GM19023 (cell line): ENCODE measurements at regions not wholly inside any gene's neighbourhood (a gene's known extent, or its start where the extent isn't known, plus 50 kb on each side); places are given as distances from the start of the nearest gene placed in this dataset.
"Not testable (repeated sequence)": the region's sequence is repeated elsewhere in the genome, so short reads cannot be mapped to it uniquely, and the experiment has no call there.

Experiments used
- ATAC-seq: cut with Tn5 transposase; IDR thresholded peaks from one replicate; pipeline ENCODE4 v1.9.1; 2021; ENCODE audit warnings: mild to moderate bottlenecking, moderate library complexity; ENCODE audit not compliant: unreplicated experiment

DNA sequence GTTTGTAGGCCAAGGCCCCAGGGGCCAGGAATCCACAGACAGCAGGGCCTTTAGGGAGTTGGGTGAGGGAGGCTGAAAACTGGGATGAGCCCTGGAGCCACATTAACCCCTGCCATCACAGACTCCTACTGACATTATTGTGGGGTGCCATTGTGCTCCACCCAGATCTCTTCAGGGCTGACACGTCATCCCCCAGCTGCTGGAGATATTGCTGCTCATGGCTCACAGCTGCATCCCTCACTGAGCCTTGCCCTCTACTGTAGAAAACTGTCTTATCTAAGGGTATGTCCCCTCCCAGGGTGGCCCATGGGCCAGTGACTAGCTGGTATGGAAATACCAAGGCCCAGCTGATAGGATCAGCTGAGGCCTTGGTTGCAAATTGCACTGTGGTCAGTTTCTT, 87.3 kb upstream of the PRR23C start:
- ATAC-seq, result no peak

DNA sequence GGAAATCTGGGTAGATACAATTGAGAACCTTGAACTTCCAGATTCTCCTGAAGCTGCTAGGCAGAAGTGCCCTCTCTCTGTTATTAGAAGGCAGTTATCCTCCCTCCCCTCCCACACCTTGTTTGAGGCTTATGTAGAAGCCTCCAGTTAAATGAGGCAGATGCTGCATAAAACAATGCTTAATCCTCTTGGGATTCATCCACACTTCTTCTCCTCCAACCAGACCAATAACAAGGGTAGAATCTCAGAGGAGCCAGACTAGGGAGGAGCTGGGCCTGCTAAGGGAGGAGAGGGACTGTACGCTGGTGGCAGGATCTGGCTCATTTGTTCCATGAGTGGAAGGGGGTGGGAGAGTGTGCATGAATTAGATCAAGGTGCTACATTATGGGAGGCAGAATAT, 88.3 kb upstream of the PRR23C start:
- no peak for ATAC-seq

DNA sequence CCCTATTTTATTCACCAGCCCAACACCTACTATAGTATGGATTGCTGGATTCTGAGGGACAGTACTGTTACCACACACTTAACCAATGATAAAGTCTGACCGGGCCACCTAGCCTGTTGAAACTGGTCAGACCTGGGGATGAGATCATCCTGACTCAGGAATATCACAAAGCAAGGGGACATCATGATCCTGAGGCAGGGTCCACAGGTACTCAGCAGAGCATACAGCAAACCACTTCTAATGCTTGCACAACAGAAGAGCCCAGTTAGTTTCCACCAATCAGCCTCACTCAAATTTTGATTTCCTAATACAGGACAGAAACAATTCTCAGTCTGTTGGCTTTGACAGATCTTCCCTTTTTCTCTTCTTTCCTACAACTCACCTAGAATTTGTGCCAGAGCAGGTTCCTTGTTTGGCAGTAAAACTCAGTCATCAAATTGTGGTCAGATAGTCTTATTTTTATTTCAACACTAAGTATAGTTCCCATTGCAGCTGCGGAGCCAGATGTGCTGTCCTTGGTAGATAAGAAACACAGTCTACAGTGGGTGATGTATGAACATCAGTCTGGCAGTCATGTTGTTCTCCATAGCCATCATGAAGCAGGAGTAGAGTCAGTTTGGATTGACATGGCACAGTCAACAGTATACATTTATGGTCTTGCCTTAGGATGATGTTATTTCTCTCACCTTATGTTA, 90.1 kb upstream of the PRR23C start:
- no peak for ATAC-seq

DNA sequence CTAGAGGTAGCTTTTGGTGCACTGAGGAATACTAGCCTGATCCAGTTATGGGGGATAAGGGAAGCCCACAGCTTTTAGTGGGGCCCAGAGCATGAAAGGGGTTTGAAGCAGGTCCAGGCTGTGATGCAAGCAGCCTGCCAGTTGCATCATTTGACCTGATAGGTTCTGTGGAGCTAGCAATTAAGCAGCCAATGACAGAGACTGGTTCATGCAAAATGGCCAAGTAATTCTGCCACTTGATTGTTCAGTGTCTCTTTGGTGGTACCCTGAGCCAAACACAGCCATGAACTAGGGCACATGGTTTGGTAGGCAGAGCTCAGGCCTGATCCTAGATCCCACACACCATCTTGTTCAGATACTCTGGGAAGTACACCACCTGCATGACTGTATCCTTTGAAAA, 91.0 kb upstream of the PRR23C start:
- no peak for ATAC-seq

DNA sequence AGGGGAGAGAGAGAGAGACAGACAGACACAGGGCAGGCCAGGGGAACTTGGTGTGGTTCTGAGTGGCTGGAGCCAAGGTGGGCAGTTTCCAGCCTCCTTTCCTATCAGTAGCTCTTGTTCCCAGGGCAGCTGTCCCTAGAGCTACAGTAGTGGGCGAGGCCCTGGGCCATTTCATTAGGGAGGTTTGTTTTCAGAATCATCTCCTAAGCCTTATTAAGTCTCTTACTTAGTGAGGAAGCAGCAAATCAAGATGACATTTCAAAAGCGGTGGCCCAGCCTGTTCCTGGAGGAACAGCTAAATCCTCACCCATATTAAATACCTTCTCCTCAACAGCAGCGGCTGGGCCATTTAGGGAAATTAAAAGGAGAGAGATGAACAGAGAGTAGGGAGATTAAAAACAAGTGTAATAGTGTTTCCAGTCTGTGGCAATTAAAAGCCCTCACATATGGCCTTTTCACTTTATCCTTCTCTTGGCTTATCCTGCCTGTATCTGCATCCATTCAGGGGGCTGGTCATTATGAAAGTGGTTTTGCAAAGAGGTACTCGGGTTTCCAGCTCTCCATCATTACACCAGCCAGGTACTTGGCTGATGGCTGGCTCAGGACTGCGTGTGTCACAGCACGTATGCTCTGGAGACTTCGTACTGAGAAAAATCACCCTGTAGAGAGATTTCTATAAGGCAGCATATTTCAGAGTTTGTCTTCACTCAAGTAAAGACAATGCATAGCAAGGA, 91.9 kb upstream of the PRR23C start:
- ATAC-seq, result no peak

DNA sequence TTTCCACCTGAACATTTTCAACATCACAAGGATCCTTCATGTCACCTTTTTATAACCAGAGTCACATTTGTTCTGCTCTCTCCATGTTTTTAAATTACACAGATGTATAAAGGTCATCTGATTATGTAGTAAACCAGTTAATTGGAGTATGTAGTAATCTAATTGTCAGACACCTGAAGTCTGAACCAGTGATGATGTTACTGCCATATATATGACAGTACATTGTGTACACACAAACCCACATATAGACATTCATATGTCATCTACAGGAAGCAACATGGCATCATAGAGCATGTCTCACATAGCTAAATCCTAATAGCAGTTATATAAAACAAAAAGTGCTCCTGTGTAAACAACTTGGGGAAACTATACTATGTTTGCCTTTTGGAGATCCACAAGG, 95.9 kb upstream of the PRR23C start:
- ATAC-seq, result no peak

DNA sequence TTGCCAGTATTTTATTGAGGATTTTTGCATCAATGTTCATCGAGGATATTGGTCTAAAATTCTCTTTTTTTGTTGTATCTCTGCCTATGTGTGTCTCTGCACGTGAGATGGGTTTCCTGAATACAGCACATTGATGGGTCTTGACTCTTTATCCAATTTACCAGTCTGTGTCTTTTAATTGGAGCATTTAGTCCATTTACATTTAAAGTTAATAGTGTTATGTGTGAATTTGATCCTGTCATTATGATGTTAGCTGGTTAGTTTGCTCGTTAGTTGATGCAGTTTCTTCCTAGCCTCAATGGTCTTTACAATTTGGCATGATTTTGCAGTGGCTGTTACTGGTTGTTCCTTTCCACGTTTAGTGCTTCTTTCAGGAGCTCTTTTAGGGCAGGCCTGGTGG, 101.3 kb upstream of the PRR23C start:
- ATAC-seq, result not testable (repeated sequence)

DNA sequence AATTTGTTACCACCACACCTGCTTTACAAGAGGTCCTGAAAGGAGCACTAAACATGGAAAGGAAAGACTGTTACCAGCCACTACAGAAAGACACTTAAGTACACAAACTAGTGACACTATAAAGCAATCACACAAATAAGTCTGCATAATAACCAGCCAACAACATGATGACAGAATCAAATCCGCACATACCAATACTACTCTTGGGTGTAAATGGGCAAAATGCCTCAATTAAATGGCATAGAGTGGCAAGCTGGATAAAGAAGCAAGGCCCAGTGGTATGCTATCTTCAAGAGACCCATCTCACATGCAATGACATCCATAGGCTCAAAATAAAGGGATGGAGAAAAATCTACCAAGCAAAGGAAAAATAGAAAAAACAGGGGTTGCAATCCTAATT, 106.8 kb upstream of the PRR23C start:
- no peak for ATAC-seq

DNA sequence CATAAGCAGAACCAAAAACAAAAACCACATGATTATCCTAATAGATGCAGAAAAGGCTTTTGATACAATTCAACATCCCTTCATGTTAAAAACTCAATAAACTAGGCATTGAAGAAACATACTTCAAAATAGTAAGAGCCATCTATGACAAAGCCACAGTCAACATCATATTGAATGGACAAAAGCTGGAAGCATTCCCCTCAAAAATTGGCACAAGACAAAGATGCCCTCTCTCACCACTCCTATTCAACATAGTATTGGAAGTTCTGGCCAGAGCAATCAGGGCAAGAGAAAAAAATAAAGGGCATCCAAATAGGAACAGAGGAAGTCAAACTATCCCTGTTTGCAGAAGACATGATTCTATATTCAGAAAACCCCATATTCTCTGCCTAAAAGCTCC, 108.7 kb upstream of the PRR23C start:
- ATAC-seq, result not testable (repeated sequence)

DNA sequence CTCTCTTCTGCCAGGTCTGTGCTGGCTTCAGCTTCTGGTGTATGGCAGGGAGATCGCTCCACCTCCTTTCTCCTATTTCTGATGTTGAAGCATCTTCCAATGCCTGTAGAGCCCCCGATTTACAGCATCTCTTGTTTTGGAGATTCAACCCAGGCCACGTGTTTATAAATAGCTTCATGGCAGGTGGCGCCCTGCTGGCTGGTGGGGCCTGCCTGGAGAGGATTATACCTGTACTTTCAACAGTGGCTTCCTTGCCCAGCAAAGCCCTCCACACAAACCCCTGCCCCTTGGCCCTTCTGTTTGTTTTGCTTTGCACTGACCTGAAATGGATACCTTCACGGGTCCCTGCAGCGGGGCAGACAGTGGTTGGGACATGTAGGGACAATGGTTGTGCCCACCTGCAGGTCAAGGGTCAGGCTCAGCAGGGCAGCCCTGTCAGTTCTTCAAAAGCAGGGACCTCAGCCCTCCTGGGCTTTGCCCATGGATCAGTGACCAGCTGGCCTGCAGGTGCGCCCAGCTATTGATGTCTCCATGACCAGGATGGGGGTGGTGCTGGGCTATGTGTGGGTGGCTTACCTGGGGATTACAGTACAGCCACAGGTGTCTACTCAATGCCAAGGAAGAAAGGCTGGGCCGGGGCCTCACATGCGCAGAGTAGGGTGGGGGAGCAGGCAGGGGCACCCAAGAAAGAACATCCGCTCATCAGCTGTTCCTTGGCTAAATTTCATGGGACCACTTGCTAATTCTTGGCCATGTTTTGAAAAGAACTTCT, 112.7 kb upstream of the PRR23C start:
- ATAC-seq, result no peak

DNA sequence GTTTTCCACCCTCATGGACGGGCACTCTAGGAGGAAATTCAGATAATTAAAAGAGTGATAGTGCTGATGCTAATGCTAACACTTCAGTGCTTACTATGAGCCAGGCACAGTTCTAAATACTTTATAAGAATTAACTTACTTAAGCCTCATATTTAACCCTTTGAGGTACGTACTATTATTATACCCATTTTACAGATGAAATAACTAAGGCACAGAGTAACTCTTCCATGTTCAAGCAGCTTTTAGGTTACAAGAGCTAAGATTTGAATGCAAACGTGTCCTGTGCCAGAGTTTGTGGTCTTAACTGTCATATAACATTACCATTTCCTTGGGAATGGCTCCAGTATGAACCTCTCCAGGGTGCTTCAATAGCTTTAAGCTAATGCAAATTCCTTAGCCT, 114.7 kb upstream of the PRR23C start:
- ATAC-seq, result no peak

DNA sequence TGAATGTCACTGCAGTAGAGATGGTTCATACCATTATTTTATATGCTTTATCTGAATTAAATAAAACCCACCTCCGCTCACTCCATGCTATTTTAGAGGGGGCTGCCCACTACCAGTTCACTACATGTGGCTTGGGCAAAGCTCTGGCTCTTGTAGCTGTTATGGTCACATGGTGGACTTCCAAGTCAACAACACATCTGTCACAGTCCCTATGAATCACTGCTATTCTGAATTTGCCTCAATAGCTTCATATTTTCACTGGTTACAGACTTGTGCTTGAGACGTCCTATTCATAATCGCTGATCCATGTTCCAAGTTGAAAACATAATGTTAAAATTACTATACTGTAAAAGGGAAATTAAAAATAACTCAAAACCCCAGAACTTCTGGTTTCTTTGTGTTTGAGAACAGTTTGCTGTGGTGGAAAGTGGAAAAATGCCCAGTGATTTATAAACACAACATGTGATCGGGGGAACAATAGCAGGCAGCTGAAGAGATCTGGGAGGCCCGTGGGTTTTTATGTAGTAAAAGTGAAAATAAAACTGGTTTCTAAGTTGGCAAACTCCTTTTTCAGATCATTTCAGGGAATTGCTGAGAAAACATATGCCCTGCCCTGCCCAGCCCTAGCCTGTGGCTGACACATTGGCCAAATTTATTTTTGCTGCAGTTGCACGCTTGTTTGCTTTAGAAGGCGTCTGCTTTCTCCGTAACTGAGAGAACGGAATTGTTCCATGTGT, 128.8 kb upstream of the PRR23C start:
- no peak for ATAC-seq

DNA sequence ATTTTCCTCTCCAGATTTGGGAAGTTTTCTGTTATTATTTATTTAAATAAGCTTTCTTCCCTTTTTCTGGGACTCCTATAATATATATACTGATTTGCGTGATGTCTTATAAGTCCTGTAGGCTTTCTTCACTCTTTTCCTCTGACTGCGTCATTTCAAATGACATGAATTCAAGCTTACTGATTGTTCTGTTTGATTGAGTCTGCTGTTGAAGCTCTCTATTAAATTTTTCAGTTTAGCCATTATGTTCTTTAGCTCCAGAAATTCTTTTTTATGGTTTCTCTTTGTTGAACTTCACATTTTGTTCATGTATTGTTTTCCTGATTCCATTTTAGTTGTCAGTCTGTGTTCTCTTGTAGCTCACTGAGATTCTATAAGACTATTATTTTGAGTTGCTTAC, 135.8 kb upstream of the PRR23C start:
- no peak for ATAC-seq

DNA sequence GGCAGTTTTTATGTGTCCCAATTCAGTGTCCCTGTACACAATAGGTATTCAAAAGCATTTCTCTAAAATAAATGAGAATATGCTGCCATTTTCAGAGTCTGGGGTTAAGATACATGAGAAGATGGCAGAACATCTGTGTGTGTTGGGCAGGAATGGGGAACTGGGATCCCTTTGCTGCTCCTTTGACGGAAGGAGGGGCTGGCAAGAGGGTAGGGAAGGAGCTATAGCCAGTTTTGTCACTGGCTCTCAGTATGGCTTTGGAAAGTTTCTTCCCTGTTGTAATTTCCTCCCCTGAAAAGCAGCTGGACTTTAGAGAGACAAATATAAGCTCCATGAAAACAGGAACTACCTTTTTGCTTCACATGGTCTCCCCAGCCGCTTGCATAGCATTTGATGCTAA, 137.5 kb upstream of the PRR23C start:
- no peak for ATAC-seq

DNA sequence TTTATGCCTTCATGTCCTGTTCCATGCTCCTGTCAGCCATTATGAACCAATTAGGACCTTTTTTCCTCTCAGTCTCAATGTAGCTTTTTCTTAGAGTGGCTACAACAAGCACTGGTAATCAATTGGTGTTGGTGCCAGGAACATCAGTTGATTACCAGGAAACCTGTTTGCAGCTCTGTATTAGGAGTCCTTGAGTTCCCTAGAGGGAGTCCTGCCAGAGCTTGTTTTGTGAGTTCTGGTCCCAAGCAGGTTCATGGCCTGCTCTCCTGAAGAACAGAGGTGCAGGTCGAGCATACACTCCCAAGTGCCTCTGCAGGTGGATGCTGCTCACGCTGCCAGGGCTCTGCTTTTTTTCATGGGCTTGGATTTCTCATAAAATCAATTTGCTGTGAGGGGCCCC, 137.9 kb upstream of the PRR23C start:
- ATAC-seq, result no peak

DNA sequence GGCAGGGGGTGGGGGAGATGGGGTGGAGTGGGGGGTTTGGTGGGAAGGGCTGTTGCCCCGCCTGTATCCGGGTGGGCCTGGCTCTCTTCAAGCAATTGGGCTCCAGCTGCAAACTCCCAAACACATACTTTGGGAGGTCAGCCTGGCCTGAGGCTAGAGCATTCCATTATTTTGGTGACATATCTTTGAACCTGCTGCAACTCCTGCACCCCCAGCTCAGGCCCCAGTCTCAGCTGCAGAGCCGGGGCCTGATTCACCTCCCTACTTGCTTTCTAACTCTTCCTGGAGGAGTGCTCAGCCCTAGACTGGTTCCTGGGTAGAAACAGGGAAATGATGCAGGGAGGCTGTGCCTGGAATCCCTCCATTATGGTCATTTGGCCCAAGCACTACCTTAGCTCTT, 140.8 kb upstream of the PRR23C start:
- no peak for ATAC-seq

DNA sequence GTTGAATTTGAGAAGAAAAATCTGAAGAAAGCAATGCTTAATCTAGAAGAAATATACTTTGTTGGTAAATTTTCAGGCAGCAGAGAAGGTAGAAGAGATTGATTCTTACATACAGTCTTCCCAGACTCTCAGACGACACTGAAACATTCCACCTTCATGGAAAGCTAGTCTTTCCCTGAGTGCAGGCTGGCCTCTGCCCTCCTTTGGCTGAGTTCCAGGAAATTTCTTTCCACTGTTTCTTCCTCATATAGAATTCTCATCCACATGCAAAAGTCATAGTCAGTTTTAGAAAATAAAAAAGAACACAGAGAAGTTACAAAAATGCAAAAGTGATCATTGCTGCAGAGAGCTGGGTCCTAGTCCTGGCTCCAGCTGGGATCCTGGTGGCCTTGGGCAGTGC, 142.5 kb upstream of the PRR23C start:
- ATAC-seq, result no peak

DNA sequence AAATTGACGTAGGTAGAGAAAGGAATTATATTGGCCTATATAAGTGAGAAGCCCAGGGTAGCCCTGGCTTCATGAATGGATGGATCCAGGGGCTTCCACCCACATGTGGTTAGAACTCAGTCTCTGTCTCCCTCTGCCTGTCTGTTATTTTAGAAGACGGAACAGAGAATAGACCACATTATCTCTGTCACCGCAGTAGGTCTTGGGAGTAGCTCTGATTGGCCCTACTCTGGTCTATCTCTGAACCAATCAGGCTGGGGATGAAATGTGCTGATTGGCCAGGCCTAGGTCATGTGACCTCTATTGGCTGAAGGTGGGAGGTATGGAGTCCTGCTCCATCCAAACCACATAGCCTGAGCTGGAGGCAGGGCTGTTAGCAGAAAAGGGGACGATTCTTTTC, 143.0 kb upstream of the PRR23C start:
- no peak for ATAC-seq

DNA sequence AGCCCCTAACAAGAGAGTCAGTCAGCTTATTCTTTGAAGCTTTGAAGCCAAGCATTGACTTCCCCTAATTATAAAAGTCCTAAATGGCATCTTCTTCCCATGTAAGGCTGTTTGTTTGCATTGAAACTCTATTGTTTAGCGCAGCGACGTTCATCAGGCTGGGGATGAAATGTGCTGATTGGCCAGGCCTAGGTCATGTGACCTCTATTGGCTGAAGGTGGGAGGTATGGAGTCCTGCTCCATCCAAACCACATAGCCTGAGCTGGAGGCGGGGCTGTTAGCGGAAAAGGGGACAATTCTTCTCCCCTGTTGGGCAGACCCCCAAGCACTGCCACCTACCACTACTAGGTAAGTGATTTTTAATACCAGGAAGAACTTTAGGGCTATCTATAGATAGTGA, 145.3 kb upstream of the PRR23C start:
- no peak for ATAC-seq

DNA sequence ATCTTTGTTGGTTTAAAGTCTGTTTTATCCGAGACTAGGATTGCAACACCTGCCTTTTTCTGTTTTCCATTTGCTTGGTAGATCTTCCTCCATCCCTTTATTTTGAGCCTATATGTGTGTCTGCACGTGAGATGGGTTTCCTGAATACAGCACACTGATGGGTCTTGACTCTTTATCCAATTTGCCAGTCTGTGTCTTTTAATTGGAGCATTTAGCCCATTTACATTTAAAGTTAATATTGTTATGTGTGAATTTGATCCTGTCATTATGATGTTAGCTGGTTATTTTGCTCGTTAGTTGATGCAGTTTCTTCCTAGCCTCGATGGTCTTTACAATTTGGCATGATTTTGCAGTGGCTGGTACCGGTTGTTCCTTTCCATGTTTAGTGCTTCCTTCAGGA, 149.4 kb upstream of the MRPS22 start:
- ATAC-seq, result not testable (repeated sequence)

DNA sequence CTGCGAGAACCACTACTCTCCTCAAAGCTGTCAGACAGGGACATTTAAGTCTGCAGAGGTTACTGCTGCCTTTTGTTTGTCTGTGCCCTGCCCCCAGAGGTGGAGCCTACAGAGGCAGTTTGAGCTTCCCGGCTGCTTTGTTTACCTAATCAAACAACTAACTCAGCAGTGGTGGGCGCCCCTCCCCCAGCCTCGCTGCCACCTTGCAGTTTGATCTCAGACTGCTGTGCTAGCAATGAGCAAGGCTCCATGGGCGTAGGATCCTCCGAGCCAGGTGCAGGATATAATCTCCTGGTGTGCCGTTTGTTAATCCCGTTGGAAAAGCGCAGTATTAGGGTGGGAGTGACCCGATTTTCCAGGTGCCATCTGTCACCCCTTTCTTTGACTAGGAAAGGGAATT, 147.7 kb upstream of the MRPS22 start:
- not testable (repeated sequence) for ATAC-seq
